ENCODE measurements at regions not wholly inside any gene's neighbourhood (a gene's known extent, or its start where the extent isn't known, plus 50 kb on each side); places are given as distances from the start of the nearest gene placed in this dataset.

- TF ChIP-seq ZFX (IDR thresholded peaks at IDR 0.05) = no peak
- no peak for TF ChIP-seq CTCF (conservative IDR thresholded peaks at IDR 0.05)
These were observed 195.7 kb upstream of the IGFBP7 start for GRCh38 chr4:57305836-57306235.
